Neural cell (in vitro differentiated cells): ENCODE measurements at regions not wholly inside any gene's neighbourhood (a gene's known extent, or its start where the extent isn't known, plus 50 kb on each side); places are given as distances from the start of the nearest gene placed in this dataset.

Source experiments
- H2AFZ ChIP-seq: fragments of 200-600, 300-800 bp; sonication (generic), shearing (Covaris generic); 2 replicates; pipeline ENCODE4 v1.6.0; 2014; ENCODE audit warnings: low read depth, mild to moderate bottlenecking, antibody characterized with exemption, low read length, moderate library complexity
- H3F3A ChIP-seq: fragments of 200-600 bp; shearing (Covaris generic); 2 replicates; pipeline ENCODE4 v1.6.1; 2016; ENCODE audit warnings: mild to moderate bottlenecking, moderate library complexity, mixed read lengths, antibody characterized with exemption, low read length; ENCODE audit not compliant: insufficient read depth, poor library complexity, severe bottlenecking
- H3K27ac ChIP-seq: fragments of 200-600, 300-800 bp; sonication (generic), shearing (Covaris generic); 2 replicates; pipeline ENCODE4 v1.5.1; 2014; ENCODE audit warnings: mild to moderate bottlenecking, low read length, moderate library complexity
- H3K27me3 ChIP-seq: fragments of 300-800, 200-600 bp; sonication (generic), shearing (Covaris generic); 2 replicates; pipeline ENCODE4 v1.6.0; 2014; ENCODE audit warnings: mild to moderate bottlenecking, low read depth, low read length, moderate library complexity; ENCODE audit not compliant: insufficient read depth
- H3K36me3 ChIP-seq: fragments of 300-800, 200-600 bp; sonication (generic), shearing (Covaris generic); 2 replicates; pipeline ENCODE4 v1.5.1; 2014; ENCODE audit warnings: mild to moderate bottlenecking, antibody characterized with exemption, low read length, moderate library complexity; ENCODE audit not compliant: insufficient read depth
- H3K4me2 ChIP-seq: fragments of 300-800, 200-600 bp; sonication (generic), shearing (Covaris generic); 2 replicates; pipeline ENCODE4 v1.6.0; 2014; ENCODE audit warnings: mild to moderate bottlenecking, low read length
- H3K4me3 ChIP-seq: fragments of 300-800, 200-600 bp; sonication (generic), shearing (Covaris generic); 2 replicates; pipeline ENCODE4 v1.5.1; 2014; ENCODE audit warnings: mild to moderate bottlenecking, low read length, moderate library complexity
- H3K79me2 ChIP-seq: fragments of 200-600 bp; shearing (Covaris generic); replicated peaks from 2 replicates; pipeline ENCODE4 v1.6.0; 2014; ENCODE audit warnings: mild to moderate bottlenecking, low read length, moderate library complexity; ENCODE audit not compliant: insufficient read depth
- H3K9ac ChIP-seq: fragments of 300-800, 200-600 bp; sonication (generic), shearing (Covaris generic); 2 replicates; pipeline ENCODE4 v1.6.1; 2016; ENCODE audit warnings: mild to moderate bottlenecking, low read length, mixed read lengths
- H3K9me2 ChIP-seq: fragments of 200-600 bp; shearing (Covaris generic); 2 replicates; pipeline ENCODE4 v1.6.1; 2016; ENCODE audit warnings: mild to moderate bottlenecking, low read length, mixed read lengths; ENCODE audit not compliant: insufficient read depth
- H3K9me3 ChIP-seq: fragments of 200-600, 300-800 bp; sonication (generic), shearing (Covaris generic); 2 replicates; pipeline ENCODE4 v1.6.1; 2016; ENCODE audit warnings: mild to moderate bottlenecking, mixed run types, low read length, moderate library complexity, mixed read lengths
- H4K20me1 ChIP-seq: fragments of 200-600 bp; shearing (Covaris generic); 2 replicates; pipeline ENCODE4 v1.6.1; 2016; ENCODE audit warnings: mild to moderate bottlenecking, mixed run types; ENCODE audit not compliant: insufficient read depth
- EP300 ChIP-seq: fragments of 450-650 bp; conservative IDR thresholded peaks from 2 replicates; pipeline ENCODE4 v1.6.1; 2014; ENCODE audit warnings: antibody characterized with exemption, mild to moderate bottlenecking, moderate library complexity; ENCODE audit not compliant: poor library complexity, severe bottlenecking
- EZH2 ChIP-seq: fragments of 200-600, 300-800 bp; shearing (Covaris generic), sonication (generic); IDR thresholded peaks from 2 replicates; pipeline ENCODE4 v1.6.1; 2014; ENCODE audit warnings: antibody characterized with exemption, low read length, borderline replicate concordance, mild to moderate bottlenecking; ENCODE audit not compliant: insufficient read depth, poor library complexity, severe bottlenecking
- MXI1 ChIP-seq: fragments of 450-650 bp; conservative IDR thresholded peaks from 2 replicates; pipeline ENCODE4 v1.6.1; 2014; ENCODE audit warnings: antibody characterized with exemption, mild to moderate bottlenecking; ENCODE audit not compliant: poor library complexity, severe bottlenecking
- POLR2AphosphoS5 ChIP-seq: IDR thresholded peaks from 2 replicates; pipeline ENCODE4 v1.6.1; 2012
- RAD21 ChIP-seq: fragments of 450-650 bp; conservative IDR thresholded peaks from 2 replicates; pipeline ENCODE4 v1.6.1; 2014; ENCODE audit warnings: antibody characterized with exemption, mild to moderate bottlenecking, moderate library complexity
- SMC3 ChIP-seq: fragments of 450-650 bp; conservative IDR thresholded peaks from 2 replicates; pipeline ENCODE4 v1.6.1; 2014; ENCODE audit warnings: antibody characterized with exemption, mild to moderate bottlenecking, moderate library complexity; ENCODE audit not compliant: poor library complexity
- TAF1 ChIP-seq: IDR thresholded peaks from 2 replicates; pipeline ENCODE4 v1.6.1; 2012; ENCODE audit warnings: low read depth
- TF ChIP-seq, protein P1 (sequence below): fragments of 450-650 bp; IDR thresholded peaks from 2 replicates; pipeline ENCODE4 v1.5.1; 2014; ENCODE audit warnings: antibody characterized with exemption, mild to moderate bottlenecking, moderate library complexity; ENCODE audit not compliant: poor library complexity, severe bottlenecking
- TF ChIP-seq, protein P2 (sequence below): IDR thresholded peaks from 2 replicates; pipeline ENCODE4 v1.6.1; 2012; ENCODE audit warnings: borderline replicate concordance

DNA sequence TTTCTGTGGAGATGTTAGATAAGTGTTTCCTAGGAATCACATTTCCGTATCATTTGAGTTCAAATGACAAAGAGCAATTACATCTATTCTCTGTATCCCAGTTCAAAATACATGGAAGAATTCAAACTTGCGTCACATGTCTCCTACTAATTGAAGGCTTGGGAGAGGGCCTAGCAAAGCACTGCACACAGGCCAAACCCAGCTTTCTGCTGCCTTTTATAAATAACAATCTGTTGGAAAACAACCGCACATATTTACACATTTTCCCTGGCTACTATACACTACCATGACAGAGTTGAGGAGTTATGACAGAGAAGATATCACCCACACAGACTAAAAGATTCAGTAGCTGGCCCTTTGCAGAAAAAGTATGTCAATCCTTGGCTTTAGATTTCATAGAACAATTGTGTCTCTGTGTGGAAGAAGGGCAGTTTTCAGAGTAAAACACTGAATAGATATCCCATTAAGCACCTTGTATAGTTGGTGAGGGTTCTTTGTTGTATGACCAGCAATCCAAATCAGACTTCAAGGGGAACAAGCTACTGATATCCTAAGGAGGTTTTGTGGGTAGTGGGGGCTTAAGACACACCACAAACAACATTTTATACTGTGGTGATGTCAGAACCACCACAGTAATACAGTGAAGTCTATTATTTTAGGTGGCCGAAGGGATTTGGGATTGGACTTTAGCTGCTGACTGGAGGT lies 861.3 kb downstream of the CCDC85A start:
- H4K20me1 ChIP-seq = no peaks in the 10 kb centered on the region
- H3K36me3 ChIP-seq = no peaks in the 10 kb centered on the region
- H3K4me2 ChIP-seq = no peak overlapping the region
- no peak overlapping the region for H2AFZ ChIP-seq
- TF ChIP-seq, protein P1, sequence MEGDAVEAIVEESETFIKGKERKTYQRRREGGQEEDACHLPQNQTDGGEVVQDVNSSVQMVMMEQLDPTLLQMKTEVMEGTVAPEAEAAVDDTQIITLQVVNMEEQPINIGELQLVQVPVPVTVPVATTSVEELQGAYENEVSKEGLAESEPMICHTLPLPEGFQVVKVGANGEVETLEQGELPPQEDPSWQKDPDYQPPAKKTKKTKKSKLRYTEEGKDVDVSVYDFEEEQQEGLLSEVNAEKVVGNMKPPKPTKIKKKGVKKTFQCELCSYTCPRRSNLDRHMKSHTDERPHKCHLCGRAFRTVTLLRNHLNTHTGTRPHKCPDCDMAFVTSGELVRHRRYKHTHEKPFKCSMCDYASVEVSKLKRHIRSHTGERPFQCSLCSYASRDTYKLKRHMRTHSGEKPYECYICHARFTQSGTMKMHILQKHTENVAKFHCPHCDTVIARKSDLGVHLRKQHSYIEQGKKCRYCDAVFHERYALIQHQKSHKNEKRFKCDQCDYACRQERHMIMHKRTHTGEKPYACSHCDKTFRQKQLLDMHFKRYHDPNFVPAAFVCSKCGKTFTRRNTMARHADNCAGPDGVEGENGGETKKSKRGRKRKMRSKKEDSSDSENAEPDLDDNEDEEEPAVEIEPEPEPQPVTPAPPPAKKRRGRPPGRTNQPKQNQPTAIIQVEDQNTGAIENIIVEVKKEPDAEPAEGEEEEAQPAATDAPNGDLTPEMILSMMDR = no peak
- TF ChIP-seq TAF1 = no peak
- no peak for TF ChIP-seq MXI1
- TF ChIP-seq, protein P2, sequence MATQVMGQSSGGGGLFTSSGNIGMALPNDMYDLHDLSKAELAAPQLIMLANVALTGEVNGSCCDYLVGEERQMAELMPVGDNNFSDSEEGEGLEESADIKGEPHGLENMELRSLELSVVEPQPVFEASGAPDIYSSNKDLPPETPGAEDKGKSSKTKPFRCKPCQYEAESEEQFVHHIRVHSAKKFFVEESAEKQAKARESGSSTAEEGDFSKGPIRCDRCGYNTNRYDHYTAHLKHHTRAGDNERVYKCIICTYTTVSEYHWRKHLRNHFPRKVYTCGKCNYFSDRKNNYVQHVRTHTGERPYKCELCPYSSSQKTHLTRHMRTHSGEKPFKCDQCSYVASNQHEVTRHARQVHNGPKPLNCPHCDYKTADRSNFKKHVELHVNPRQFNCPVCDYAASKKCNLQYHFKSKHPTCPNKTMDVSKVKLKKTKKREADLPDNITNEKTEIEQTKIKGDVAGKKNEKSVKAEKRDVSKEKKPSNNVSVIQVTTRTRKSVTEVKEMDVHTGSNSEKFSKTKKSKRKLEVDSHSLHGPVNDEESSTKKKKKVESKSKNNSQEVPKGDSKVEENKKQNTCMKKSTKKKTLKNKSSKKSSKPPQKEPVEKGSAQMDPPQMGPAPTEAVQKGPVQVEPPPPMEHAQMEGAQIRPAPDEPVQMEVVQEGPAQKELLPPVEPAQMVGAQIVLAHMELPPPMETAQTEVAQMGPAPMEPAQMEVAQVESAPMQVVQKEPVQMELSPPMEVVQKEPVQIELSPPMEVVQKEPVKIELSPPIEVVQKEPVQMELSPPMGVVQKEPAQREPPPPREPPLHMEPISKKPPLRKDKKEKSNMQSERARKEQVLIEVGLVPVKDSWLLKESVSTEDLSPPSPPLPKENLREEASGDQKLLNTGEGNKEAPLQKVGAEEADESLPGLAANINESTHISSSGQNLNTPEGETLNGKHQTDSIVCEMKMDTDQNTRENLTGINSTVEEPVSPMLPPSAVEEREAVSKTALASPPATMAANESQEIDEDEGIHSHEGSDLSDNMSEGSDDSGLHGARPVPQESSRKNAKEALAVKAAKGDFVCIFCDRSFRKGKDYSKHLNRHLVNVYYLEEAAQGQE = no peak
- no peak for TF ChIP-seq EP300
- no peak for TF ChIP-seq RAD21
- no peak for TF ChIP-seq POLR2AphosphoS5
- no peak for TF ChIP-seq SMC3
- no peaks in the 10 kb centered on the region for H3K27me3 ChIP-seq
- no peaks in the 10 kb centered on the region for H3K79me2 ChIP-seq
- no peaks in the 10 kb centered on the region for H3F3A ChIP-seq
- H3K9me2 ChIP-seq = no peaks in the 10 kb centered on the region
- no peak overlapping the region for H3K27ac ChIP-seq
- no peaks in the 10 kb centered on the region for H3K9me3 ChIP-seq
- H3K9ac ChIP-seq = no peak overlapping the region
- H3K4me3 ChIP-seq = no peak overlapping the region

DNA sequence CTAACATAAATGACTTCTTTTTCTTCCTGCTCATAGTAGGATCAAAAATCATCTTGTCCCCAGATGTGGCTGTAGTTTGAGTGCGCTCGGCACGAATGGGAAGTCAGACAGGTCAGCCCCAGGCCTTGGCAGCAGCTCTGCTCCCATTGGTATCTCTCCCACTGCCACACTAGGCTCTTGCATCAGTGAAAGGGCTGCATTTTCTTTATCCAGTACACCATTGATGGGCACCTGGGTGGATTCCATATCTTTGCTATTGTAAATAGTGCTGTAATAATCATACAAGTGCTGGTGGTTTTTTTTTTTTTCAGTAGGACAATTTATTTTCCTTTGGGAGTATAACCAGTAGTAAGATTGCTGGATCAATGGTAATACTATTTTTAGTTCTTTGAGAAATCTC lies 865.5 kb downstream of the CCDC85A start:
- H2AFZ ChIP-seq = no peak overlapping the region
- H3K79me2 ChIP-seq = no peaks in the 10 kb centered on the region
- no peaks in the 10 kb centered on the region for H3K36me3 ChIP-seq
- H3F3A ChIP-seq = no peaks in the 10 kb centered on the region
- no peaks in the 10 kb centered on the region for H3K27me3 ChIP-seq
- H3K27ac ChIP-seq = no peak overlapping the region
- H3K4me2 ChIP-seq = no peak overlapping the region
- no peaks in the 10 kb centered on the region for H4K20me1 ChIP-seq
- no peaks in the 10 kb centered on the region for H3K9me3 ChIP-seq
- no peaks in the 10 kb centered on the region for H3K9me2 ChIP-seq
- TF ChIP-seq RAD21 (no peak), SMC3 (no peak), EP300 (no peak), POLR2AphosphoS5 (no peak), MXI1 (no peak), EZH2 (no peak), TAF1 (no peak)
- TF ChIP-seq, protein P1 = no peak
- TF ChIP-seq, protein P2 = no peak
- H3K9ac ChIP-seq = no peak overlapping the region
- no peak overlapping the region for H3K4me3 ChIP-seq
